ENCODE measurements at regions not wholly inside any gene's neighbourhood (a gene's known extent, or its start where the extent isn't known, plus 50 kb on each side); places are given as distances from the start of the nearest gene placed in this dataset.

GRCh38 chr15:50857763-50858162 lies 50.7 kb upstream of the AP4E1 start:
- Histone ChIP-seq H3K9me3 (no peaks in the 10 kb centered on the region), H3K4me3 (no peak overlapping the region), H3K27ac (peak overlapping the region; percentile 37 to 61), H3K4me1 (peaks cover 27% of the 10 kb centered on the region), H3K4me2 (peak overlapping the region; percentile 33)
- DNase-seq (ENCODE audit: low read depth in 1 of 2, low spot score in 1 of 2) (no peak), ATAC-seq (no peak), FAIRE-seq (no peak)
- TF ChIP-seq HDAC2 (IDR thresholded peaks at IDR 0.05) = no peak
- no peak for TF ChIP-seq RAD21 (conservative IDR thresholded peaks at IDR 0.05 in 1 of 2, IDR thresholded peaks at IDR 0.05 in 1 of 2)
- no peak for TF ChIP-seq POLR2AphosphoS2 (conservative IDR thresholded peaks at IDR 0.05; ENCODE audit: low read length)
- TF ChIP-seq MAX (IDR thresholded peaks at IDR 0.05) = no peak
- no peak for TF ChIP-seq NPAS2 (CRISPR knock-in tag; IDR thresholded peaks at IDR 0.05; ENCODE audit: borderline replicate concordance)
- TF ChIP-seq MYC (IDR thresholded peaks at IDR 0.05; ENCODE audit: borderline replicate concordance, low read length) = no peak
- no peak for TF ChIP-seq E2F6 (IDR thresholded peaks at IDR 0.05; ENCODE audit: borderline replicate concordance, low read depth)
- no peak for TF ChIP-seq BHLHE40 (IDR thresholded peaks at IDR 0.05; ENCODE audit: low read depth, low read length)
- TF ChIP-seq NR3C1 (IDR thresholded peaks at IDR 0.05) = no peak
- no peak for TF ChIP-seq EHF (CRISPR knock-in tag; IDR thresholded peaks at IDR 0.05)
- TF ChIP-seq FOSL2 (IDR thresholded peaks at IDR 0.05) = no peak
- no peak for TF ChIP-seq FOSL2 (CRISPR knock-in tag; IDR thresholded peaks at IDR 0.05)
- no peak for TF ChIP-seq SMC3 (IDR thresholded peaks at IDR 0.05)
- TF ChIP-seq MAZ (IDR thresholded peaks at IDR 0.05; ENCODE audit: borderline replicate concordance, low read depth, low read length) = no peak
- ChIA-PET POLR2A (interaction anchor here (1.1 to 1.7 kb wide), 2 partner anchors 19 to 93 kb away, joined by 4 to 8 read pairs; partner anchors contain the start of gene SPPL2A), CTCF (interaction anchor here (0.8 to 2.2 kb wide), 8 partner anchors 10 to 29 kb away, joined by 3 to 13 read pairs (median 4); no protein-coding TSS in a partner anchor)

GRCh38 chr15:50854601-50855490 lies 53.6 kb upstream of the AP4E1 start:
- CTCF ChIA-PET = interaction anchor here (1.0 to 1.8 kb wide), 4 partner anchors 9 to 179 kb away, joined by 3 to 8 read pairs (median 4); no protein-coding TSS in a partner anchor
- H3K4me2 ChIP-seq = 0 out of 3 replicates have a peak overlapping the region, but pooled peaks have one; percentile 2

GRCh38 chr15:50850003-50850402 lies 58.5 kb upstream of the AP4E1 start:
- WGBS (ENCODE audit: missing lambda C conversion rate) = 62% methylated on average over 1 of the region's 1 CpG
- peak in 1 of 2 experiments; percentile 54; a peak in 1 of 6 replicates for ATAC-seq
- POLR2A ChIA-PET = no interaction called here

More at GRCh38 chr15:50854601-50855490, 53.6 kb upstream of the AP4E1 start:
- FAIRE-seq (no peak), DNase-seq (ENCODE audit: low read depth in 1 of 2, low spot score in 1 of 2) (peak in 1 of 2 experiments; percentile 27), ATAC-seq (peak; percentile 12 to 22; a peak in 2 of 6 replicates)
- TF ChIP-seq FOSL2 (IDR thresholded peaks at IDR 0.05) = no peak
- peak; percentile 71 for TF ChIP-seq FOSL2 (CRISPR knock-in tag; IDR thresholded peaks at IDR 0.05)
- TF ChIP-seq ATOH8 (CRISPR knock-in tag; IDR thresholded peaks at IDR 0.05; ENCODE audit: low read depth) = no peak
- Histone ChIP-seq H3K4me3 (no peak overlapping the region), H3K27ac (no peak overlapping the region), H3K4me1 (peaks cover 27% of the 10 kb centered on the region), H3K9me3 (no peaks in the 10 kb centered on the region)
- POLR2A ChIA-PET = no interaction called here
- 66% methylated on average over 4 of the region's 4 CpGs for WGBS (ENCODE audit: missing lambda C conversion rate)

More at GRCh38 chr15:50850003-50850402, 58.5 kb upstream of the AP4E1 start:
- Histone ChIP-seq H3K4me1 (peaks cover 7% of the 10 kb centered on the region; the same call in 1 of the 3 replicates), H3K4me2 (no peak overlapping the region), H3K27ac (no peak overlapping the region), H3K9me3 (no peaks in the 10 kb centered on the region), H3K4me3 (no peak overlapping the region)
- no peak for DNase-seq (ENCODE audit: low read depth in 1 of 2, low spot score in 1 of 2)
- TF ChIP-seq CEBPB (IDR thresholded peaks at IDR 0.05) (no peak), CTCF (IDR thresholded peaks at IDR 0.05) (no peak), PHF8 (IDR thresholded peaks at IDR 0.05; ENCODE audit: borderline replicate concordance, low read depth) (no peak), NPAS2 (CRISPR knock-in tag; IDR thresholded peaks at IDR 0.05; ENCODE audit: borderline replicate concordance) (no peak), HOXA7 (CRISPR knock-in tag; IDR thresholded peaks at IDR 0.05) (no peak)
- FAIRE-seq = no peak
- CTCF ChIA-PET = interaction anchor here (0.6 kb wide), 1 partner anchor 423 kb away, joined by 3 read pairs; no protein-coding TSS in a partner anchor
